Stimulated activated CD4-positive, alpha-beta T cell treated with anti-CD3 and anti-CD28 coated beads, Interleukin-1b, Interleukin-23, amount 100 ng/mL, for 1 hour (primary cell): ENCODE measurements at regions not wholly inside any gene's neighbourhood (a gene's known extent, or its start where the extent isn't known, plus 50 kb on each side); places are given as distances from the start of the nearest gene placed in this dataset.

ENCODE experiments used
- DNase-seq, 2 donors: peaks; one replicate each; pipeline ENCODE4 v3.0.0-alpha.2; 2020; ENCODE audit warnings: low read depth in 2 of 2

DNA sequence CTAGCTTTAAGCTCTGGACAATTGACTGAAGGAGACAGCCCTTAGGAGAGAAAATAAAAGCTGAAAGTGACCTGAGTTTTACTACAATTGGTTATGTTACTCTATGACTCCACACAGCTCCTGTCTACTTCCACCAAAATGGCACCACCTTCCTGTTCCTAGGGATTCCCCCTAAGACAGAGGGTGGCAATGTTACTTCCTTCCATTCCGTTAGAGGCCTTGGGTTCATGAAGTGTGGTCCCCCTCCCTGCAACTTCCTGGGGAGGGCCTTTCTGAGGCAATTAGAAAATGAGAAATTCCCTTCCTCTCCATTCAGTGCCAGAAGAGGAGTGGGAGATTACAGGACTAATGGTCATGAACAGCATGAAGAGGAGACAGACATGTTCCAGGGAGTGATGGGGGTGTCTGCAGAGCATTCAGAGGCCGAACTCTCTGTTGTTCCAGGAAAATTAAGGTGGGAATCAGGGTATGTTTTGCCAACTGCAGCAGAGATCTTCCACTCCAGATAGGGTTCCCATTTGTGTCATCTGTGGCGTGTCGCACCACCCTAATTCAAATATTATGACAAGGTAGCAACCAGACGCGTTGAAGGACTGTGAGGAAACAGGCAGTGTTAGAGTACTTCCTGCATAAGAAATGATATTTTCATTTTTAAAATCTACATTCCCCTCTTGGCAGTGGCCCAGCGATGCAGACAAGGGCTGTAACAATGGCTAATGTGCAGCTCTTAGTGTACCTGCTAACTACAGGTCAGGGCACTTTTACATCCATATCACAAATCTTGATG is 53.1 kb upstream of the TRIM67 start:
- no peak for DNase-seq

DNA sequence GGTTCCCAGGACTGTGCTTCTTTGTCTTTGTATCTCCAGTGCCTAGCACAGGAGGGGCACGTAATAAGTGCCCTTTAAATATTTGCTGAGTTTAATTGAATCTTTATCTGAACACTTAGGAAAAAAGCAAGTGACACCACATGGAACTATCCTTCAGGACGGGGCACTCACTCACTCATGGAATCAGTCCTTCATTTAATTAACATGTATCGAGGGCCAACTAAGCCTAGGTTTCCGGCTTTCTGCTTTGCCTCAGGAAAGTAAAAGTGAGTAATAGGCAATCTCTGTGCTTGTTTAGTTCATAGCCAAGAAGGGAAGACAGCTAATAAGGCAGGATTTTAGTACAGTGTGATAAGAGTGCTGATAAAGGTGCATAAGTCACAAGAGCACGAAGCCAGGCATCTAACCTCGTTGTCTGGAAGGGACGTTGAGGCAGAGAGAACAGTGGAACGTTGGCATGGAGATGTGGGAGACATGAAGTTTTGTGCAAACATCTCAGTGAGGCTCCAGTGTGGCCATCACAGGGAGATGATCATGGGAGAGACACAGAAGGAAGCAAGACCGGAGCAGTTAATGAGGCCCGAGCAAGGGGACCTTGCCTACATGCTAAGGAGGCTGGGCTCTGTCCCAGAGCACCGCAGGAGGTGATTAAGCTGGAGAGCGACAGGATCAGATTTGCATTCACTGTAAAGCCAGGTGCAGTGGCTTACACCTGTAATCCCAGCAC is 54.1 kb upstream of the TRIM67 start:
- DNase-seq = no peak

DNA sequence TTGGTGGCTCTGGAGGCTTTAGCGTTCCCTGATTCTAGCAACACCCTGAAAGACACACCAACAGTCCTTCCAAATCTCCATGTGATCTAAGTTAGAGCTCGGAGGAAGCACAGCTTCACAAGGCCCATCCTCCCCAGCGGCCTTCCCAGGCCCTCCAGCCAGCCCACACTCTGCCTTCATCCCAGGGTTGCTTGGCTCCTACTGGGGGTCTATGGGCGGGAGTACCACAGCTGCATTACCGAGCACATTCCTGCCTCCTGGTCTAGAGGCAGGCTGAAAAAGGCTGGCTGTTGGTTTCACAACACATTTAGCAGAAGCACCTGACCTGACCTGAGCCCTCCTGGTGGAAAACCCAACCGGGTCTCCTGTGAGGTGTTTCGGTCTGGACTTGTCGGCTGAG is 54.7 kb upstream of the TRIM67 start:
- no peak for DNase-seq

DNA sequence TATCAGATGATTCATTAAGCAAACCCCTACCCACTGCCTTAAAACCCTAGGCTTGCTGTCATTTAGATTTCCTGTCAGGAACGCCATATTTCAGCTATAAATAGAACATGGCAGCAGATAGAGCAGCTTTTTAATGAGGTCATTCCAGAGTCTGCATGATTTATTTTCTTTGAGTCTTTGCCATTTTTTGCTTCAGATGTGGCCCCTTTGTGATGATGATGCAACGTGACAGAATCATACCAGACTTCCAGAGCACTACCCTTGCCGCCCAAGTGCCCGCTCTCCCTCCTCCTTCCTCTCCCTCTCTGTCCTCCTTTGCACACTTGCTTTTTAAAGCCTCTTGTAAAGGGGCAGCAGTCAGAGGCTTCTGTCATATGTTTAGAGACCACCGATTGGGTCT is 55.5 kb upstream of the TRIM67 start:
- DNase-seq = no peak

DNA sequence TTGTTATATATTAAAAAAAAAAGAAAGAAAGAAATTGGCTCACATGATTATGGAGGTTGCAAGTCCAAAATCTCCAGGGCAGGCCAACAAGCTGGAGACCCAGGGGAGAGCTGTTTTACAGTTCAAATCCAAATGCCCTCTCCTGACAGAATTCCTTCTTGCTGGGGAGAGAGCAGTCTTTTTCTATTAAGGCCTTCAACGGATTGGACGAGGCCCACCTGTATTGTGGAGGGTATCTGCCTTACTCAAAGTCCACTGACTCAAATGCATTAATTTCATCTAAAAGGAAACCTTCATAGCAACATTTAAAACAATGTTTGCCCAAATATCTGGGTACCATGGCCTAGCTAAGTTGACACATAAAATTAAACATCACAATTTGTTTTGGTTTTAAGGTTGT is 56.9 kb upstream of the TRIM67 start:
- no peak for DNase-seq

DNA sequence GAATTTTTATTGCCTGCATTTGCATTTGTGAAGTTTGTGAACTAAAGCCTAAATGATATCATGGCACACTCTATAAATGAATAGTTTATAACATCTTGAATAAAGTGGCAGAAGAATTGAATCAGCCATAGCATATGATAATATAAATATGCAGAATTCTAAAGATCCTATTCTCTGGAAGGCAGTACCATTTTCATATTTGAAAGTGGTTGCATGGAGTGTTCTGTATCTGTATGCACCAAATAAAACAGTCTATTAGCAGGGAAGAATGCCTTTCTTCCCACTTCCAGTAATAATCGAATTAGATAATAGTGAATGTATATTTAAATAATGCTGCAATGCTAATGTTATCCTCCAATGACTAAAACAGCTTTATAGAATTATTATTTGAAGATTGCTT is 57.9 kb upstream of the TRIM67 start:
- no peak for DNase-seq

DNA sequence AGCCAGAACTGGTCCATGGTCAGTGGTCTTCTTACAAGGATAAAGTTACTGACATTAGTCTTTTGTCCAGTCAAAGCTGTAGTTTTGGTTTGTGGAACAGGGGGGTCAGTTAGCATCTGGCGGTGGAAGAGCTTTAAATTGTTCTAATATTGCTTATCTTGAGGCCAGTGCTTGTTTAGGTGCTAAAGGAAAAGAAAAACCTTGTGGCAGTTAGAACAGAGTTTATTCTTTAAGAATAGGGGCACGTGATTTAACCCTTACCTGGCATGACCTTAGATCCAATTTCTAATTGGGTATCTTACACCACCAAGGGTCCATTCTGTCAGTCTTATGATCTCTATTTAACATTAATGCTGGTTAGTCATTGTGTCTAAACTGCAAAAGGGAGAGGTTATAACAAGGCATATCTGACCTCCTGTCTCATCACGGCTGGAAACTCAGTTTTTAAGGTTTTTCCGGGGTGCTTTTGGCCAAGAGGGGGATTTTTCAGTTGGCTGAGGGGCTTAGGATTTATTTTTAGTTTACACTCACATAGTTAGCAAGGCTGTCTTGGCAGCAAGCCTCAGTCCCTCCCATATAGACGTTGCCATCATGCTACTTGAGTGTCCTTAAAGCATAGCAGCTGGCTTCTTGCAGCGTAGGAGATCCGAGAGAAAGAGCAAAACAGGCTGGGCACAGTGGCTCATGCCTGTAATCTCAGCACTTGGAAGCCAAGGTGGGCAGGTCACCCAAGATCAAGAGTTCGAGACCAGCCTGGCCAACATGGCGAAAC is 60.1 kb upstream of the FAM89A start:
- DNase-seq = no peak

DNA sequence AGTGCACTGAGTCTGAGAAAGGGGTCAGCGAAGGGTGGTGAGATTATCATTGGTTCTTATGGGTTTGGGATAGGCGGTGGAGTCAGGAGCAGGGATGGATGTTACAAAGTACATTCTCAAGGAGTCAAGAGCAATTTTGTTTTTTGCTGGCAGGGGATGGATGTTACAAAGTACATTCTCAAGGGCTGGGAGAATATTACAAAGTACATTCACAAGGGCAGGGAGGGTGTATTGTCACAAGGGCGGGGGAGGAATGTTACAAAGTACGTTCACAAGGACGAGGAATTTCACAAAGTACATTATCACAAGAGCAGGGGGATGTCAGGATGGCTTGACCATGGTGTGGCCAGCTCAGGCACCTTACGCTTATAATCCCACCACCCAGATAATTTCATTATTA is 59.3 kb upstream of the FAM89A start:
- no peak for DNase-seq

DNA sequence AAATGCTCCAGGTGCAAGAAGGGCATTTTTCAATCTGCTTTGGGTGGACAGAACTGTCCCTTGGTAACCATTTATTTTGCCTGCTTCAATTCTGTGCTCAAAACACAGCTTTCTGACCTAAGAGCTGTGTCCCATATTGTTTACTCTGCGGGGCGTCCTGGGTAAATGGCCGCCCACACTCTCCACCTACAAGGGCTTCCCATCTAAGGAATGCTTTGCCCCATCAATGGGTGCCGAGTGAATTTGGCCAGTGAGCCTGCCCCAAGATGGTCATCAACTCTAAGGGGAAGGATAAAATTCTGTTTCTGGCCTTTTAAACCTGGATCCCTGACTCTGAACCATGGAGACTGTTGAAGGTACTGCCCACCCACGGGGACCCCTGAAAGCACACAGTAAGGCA is 55.5 kb upstream of the FAM89A start:
- DNase-seq = no peak

DNA sequence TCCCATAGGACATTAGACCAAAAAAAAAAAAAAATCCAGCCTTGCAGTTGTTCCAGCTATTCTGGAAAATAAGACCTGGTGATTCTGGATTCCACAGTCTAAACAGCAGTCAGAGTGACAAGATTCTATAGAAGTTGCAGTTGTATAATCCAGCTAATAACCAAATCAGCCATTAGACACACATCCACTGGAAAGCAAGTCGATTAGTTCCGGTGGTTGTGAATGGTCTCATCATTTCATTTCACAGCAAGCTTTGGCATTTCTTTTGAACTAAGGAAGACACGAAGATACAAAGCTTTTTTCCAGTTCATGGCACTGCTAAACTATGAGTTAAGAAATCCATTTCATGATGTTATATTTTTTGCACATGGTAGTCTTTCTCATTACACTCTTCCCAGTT is 54.4 kb upstream of the FAM89A start:
- no peak for DNase-seq

DNA sequence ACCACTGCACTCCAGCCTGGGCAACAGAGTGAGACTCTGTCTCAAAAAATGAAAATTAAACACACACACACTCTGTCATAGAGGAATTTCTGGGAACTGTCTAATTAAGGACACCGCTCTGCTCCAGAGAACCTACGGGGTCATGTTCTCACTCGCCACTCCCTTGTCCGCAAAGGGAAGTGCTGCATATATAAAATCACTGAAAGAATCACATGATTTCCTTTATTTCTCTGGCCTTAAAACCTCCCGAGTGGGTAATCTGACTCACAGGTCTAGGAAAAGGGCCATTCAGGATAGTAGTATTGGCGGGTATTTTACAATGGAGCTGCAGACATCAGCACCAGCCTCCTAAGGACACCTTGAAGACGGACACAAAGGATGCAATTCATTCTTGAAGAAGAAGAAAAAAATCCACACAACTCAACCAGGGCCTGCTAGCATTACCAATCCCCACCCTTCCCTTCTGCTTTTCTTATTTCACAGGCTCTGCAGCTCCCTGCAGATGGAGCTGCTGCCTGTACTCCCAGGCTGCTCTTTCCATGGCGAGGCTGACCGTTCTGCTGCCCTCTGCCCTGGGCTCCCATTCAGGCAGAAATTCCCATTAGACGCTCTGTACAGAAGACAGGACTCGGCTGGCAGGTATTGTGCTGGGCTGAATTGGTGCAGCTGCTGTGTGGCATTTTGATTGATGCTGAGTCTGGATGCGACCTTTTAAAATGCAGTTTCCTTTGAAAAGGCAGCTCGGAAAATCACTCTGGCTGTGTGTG is 53.3 kb upstream of the FAM89A start:
- no peak for DNase-seq

DNA sequence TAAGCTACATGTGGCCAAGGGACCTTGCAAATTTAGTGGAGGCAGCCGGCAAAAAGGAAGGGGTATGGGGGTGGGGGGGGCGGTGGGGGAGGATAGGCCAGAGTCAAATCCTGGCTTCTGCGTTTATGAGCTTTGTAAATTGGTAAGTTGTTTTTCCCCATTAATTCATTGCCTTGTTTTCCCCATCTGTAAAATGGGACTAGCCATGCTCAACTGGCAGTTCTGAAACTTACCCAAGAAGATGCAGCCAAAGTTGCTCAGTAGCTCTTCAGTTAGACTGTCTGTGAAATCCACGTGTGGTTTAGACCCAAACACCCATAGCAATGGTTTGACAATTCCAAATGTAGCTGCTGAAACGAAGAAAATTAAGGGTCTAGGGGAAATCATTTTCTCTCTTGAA is 52.3 kb upstream of the FAM89A start:
- DNase-seq = no peak

DNA sequence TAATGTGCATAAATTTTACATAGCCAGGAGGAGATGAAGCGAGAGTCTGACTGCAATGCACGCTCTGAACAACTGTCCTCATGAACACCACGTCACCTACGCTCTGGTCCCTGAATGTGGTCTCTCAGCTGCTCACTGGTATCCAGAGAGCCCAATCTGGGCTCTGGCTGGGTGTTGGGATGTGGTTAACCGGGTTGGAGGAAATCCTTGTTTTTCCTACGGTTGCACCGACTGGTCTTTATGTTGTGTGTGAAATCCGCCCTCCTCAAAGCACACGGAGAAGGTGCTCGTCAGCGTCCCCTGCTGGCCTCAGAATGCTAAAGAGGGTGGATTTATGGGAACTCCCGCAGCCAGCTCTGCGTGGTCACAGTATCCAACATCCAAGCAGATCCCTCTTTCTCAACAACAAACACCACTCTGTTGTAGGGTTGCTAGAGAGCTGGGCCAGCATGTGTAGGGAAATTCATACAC is 51.8 kb upstream of the FAM89A start:
- peak in 1 of 2 donors; percentile 13 for DNase-seq

DNA sequence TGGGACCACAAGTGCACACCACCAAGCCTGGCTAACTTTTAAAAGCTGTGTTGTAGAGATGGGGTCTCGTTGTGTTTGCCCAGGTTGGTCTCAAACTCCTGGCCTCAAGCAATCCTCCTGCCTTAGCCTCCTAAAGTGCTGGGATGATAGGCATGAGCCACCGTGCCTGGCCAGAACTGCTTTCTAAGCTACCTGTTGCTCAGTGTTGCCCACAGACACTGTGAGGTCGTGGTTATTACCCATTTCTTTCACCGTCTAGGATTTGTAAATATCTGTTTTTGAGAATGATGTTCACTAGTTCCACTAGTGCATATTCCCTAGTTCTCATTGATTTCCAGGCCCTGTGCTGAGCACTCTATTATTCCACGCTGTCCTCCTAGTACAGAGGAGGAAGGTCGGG is 51.4 kb upstream of the FAM89A start:
- no peak for DNase-seq
